ENCODE measurements at regions not wholly inside any gene's neighbourhood (a gene's known extent, or its start where the extent isn't known, plus 50 kb on each side); places are given as distances from the start of the nearest gene placed in this dataset.

DNA sequence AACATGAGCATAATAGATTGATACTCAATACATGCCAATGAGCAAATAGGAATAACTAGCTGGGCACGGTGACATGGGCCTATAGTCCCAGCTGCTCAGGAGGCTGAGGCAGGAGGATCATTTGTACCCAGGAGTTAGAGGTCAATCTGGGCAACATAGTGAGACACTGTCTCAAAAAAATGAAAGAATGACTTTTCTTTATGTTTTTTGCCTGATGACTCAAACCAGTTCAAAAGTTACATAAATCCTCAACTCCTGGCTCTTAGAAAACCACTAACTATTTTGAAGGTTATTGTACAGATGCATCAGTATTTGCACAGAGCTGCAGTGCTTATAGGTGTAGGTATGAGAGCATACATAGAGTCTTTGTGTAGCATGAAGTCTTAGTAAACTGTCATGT, 219.2 kb upstream of the RGS6 start:
- peaks cover 61% of the 10 kb centered on the region for H3K36me3 Mint-ChIP-seq (ENCODE audit: low read depth)
- no peak overlapping the region for H3K27ac Mint-ChIP-seq
- TF ChIP-seq, protein P1, sequence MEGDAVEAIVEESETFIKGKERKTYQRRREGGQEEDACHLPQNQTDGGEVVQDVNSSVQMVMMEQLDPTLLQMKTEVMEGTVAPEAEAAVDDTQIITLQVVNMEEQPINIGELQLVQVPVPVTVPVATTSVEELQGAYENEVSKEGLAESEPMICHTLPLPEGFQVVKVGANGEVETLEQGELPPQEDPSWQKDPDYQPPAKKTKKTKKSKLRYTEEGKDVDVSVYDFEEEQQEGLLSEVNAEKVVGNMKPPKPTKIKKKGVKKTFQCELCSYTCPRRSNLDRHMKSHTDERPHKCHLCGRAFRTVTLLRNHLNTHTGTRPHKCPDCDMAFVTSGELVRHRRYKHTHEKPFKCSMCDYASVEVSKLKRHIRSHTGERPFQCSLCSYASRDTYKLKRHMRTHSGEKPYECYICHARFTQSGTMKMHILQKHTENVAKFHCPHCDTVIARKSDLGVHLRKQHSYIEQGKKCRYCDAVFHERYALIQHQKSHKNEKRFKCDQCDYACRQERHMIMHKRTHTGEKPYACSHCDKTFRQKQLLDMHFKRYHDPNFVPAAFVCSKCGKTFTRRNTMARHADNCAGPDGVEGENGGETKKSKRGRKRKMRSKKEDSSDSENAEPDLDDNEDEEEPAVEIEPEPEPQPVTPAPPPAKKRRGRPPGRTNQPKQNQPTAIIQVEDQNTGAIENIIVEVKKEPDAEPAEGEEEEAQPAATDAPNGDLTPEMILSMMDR (IDR thresholded peaks at IDR 0.05), result no peak
- DNase-seq, result no peak
- no peaks in the 10 kb centered on the region for H3K9me3 Mint-ChIP-seq
- ChIA-PET CTCF (no interaction called here), POLR2A (no interaction called here)
- no peak for ATAC-seq (ENCODE audit: poor library complexity)
- H3K9me3 ChIP-seq (ENCODE audit: control insufficient read depth in 1 of 2, insufficient read depth in 1 of 2, low read length in 2 of 2), result no peaks in the 10 kb centered on the region
- intact Hi-C loops (cut with DNase I, micrococcal nuclease), result no loop called here
- no peak overlapping the region for H3K4me3 ChIP-seq (ENCODE audit: low read length)
- no peaks in the 10 kb centered on the region for H3K27me3 ChIP-seq (ENCODE audit: control insufficient read depth in 1 of 2, insufficient read depth in 2 of 2, low read length in 2 of 2)
- H3K27ac ChIP-seq (ENCODE audit: low read depth in 1 of 2, low read length in 2 of 2), result no peak overlapping the region
- H3K4me3 Mint-ChIP-seq, result no peak overlapping the region
- peaks cover 8% of the 10 kb centered on the region for H3K4me1 Mint-ChIP-seq (ENCODE audit: low read depth)
- no peaks in the 10 kb centered on the region for H3K27me3 Mint-ChIP-seq
- peaks cover 9% of the 10 kb centered on the region for H3K36me3 ChIP-seq (ENCODE audit: insufficient read depth, low read length)
- H3K4me1 ChIP-seq (ENCODE audit: insufficient read depth, low read length), result no peaks in the 10 kb centered on the region

DNA sequence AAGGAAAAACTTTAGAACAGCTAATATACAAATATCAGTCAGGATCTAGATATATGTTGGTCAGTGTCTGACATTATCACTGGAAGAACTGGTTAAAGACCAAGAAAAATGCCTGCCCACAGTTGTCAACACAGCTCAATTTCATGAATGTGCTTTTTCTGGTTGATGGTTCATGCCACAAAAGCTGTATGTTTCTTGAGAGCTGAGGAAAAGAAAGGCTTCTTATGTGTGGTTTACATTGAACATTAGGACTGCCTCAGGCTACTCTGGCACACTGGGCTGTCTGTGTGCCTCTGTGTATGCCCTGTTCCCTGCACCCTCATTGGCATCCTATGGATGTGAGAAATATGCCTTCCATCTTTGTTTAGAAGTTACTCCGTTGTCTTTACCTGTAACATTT, 218.8 kb upstream of the RGS6 start:
- Histone ChIP-seq H3K9me3 (ENCODE audit: control insufficient read depth in 1 of 2, insufficient read depth in 1 of 2, low read length in 2 of 2) (no peaks in the 10 kb centered on the region), H3K4me3 (ENCODE audit: low read length) (no peak overlapping the region), H3K27me3 (ENCODE audit: control insufficient read depth in 1 of 2, insufficient read depth in 2 of 2, low read length in 2 of 2) (no peaks in the 10 kb centered on the region), H3K27ac (ENCODE audit: low read depth in 1 of 2, low read length in 2 of 2) (no peak overlapping the region), H3K36me3 (ENCODE audit: insufficient read depth, low read length) (peaks cover 9% of the 10 kb centered on the region), H3K4me1 (ENCODE audit: insufficient read depth, low read length) (no peaks in the 10 kb centered on the region)
- CTCF ChIA-PET, result no interaction called here
- Mint-ChIP-seq H3K36me3 (ENCODE audit: low read depth) (peaks cover 65% of the 10 kb centered on the region), H3K4me1 (ENCODE audit: low read depth) (peaks cover 8% of the 10 kb centered on the region), H3K4me3 (no peak overlapping the region), H3K27me3 (no peaks in the 10 kb centered on the region), H3K9me3 (no peaks in the 10 kb centered on the region), H3K27ac (no peak overlapping the region)
- POLR2A ChIA-PET, result no interaction called here
- intact Hi-C loops (cut with DNase I, micrococcal nuclease), result no loop called here
- DNase-seq (no peak), ATAC-seq (ENCODE audit: poor library complexity) (no peak)
- TF ChIP-seq, protein P1 (IDR thresholded peaks at IDR 0.05), result no peak

DNA sequence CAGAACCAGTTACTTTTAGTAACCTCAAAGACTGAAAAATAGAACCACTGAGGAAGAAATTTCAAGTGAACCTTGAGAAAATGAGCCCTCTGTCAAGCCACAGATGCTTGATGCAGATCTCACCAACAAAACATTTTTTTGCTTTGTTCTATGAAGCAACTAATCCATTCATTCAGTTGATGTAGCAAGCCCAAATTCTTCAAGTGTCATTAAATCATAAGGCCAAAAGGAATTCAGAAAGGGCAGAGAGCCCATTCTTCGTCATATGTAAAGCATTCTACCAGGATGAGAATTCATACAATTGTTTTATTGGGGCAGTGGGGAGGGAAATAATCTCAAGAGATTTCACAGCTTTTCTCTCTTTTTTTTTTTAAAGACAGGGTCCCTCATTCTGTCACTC, 218.0 kb upstream of the RGS6 start:
- intact Hi-C loops (cut with DNase I, micrococcal nuclease), result no loop called here
- Histone ChIP-seq H3K4me3 (ENCODE audit: low read length) (no peak overlapping the region), H3K9me3 (ENCODE audit: control insufficient read depth in 1 of 2, insufficient read depth in 1 of 2, low read length in 2 of 2) (no peaks in the 10 kb centered on the region), H3K36me3 (ENCODE audit: insufficient read depth, low read length) (peaks cover 9% of the 10 kb centered on the region), H3K27ac (ENCODE audit: low read depth in 1 of 2, low read length in 2 of 2) (no peak overlapping the region), H3K4me1 (ENCODE audit: insufficient read depth, low read length) (no peaks in the 10 kb centered on the region), H3K27me3 (ENCODE audit: control insufficient read depth in 1 of 2, insufficient read depth in 2 of 2, low read length in 2 of 2) (no peaks in the 10 kb centered on the region)
- ATAC-seq (ENCODE audit: poor library complexity), result no peak
- H3K9me3 Mint-ChIP-seq, result no peaks in the 10 kb centered on the region
- H3K27me3 Mint-ChIP-seq, result no peaks in the 10 kb centered on the region
- H3K4me3 Mint-ChIP-seq, result no peak overlapping the region
- peaks cover 69% of the 10 kb centered on the region for H3K36me3 Mint-ChIP-seq (ENCODE audit: low read depth)
- TF ChIP-seq, protein P1 (IDR thresholded peaks at IDR 0.05), result no peak
- no peak overlapping the region for H3K27ac Mint-ChIP-seq
- ChIA-PET CTCF (no interaction called here), POLR2A (no interaction called here)
- no peak for DNase-seq
- H3K4me1 Mint-ChIP-seq (ENCODE audit: low read depth), result peaks cover 8% of the 10 kb centered on the region
